Vagina (tissue), 2 donors: ENCODE measurements at regions not wholly inside any gene's neighbourhood (a gene's known extent, or its start where the extent isn't known, plus 50 kb on each side); places are given as distances from the start of the nearest gene placed in this dataset.

ENCODE experiments used
- CTCF ChIP-seq, 3 experiments: fragments of 450-650 bp in 2 of 3; fragments of 200-600 bp in 1 of 3; sonication (generic) in 1 of 3; IDR thresholded peaks; one replicate each; pipeline ENCODE4 v1.5.1; 2017 to 2019; ENCODE audit warnings: antibody characterized with exemption in 3 of 3, mild to moderate bottlenecking in 2 of 3, moderate library complexity in 2 of 3
- POLR2A ChIP-seq, 2 donors: fragments of 450-650 bp; IDR thresholded peaks; one replicate each; pipeline ENCODE4 v1.6.1; 2017; ENCODE audit warnings: antibody characterized with exemption in 2 of 2, mild to moderate bottlenecking in 2 of 2, moderate library complexity in 2 of 2
- POLR2AphosphoS5 ChIP-seq, 2 donors: sonication (generic); formaldehyde crosslinking; IDR thresholded peaks; one replicate each; pipeline ENCODE4 v1.9.0; 2017; ENCODE audit warnings: antibody characterized with exemption in 2 of 2, mild to moderate bottlenecking in 2 of 2, low read depth in 1 of 2; ENCODE audit not compliant: insufficient read depth in 1 of 2

GRCh38 chr9:107390279-107390678 is 99.3 kb downstream of the KLF4 start:
- TF ChIP-seq CTCF (IDR thresholded peaks at IDR 0.05) (no peak), POLR2AphosphoS5 (IDR thresholded peaks at IDR 0.05; ENCODE audit: insufficient read depth in 1 of 2, low read depth in 1 of 2) (no peak), POLR2A (IDR thresholded peaks at IDR 0.05) (no peak)
